GM12892 (cell line): ENCODE measurements at regions not wholly inside any gene's neighbourhood (a gene's known extent, or its start where the extent isn't known, plus 50 kb on each side); places are given as distances from the start of the nearest gene placed in this dataset.

Source experiments
- POLR2A ChIP-seq: IDR thresholded peaks from 2 replicates; pipeline ENCODE4 v1.6.1; 2011; ENCODE audit warnings: low read depth, low read length, control low read depth
- POLR2AphosphoS5 ChIP-seq: IDR thresholded peaks from 2 replicates; pipeline ENCODE4 v1.6.1; 2011; ENCODE audit warnings: low read depth, low read length, control low read depth
- TAF1 ChIP-seq: IDR thresholded peaks from 2 replicates; pipeline ENCODE4 v1.6.1; 2011; ENCODE audit warnings: low read depth, mild to moderate bottlenecking, control low read depth, low read length, borderline replicate concordance

GRCh38 chr1:193626695-193627094 lies 440.3 kb upstream of the B3GALT2 start:
- no peak for TF ChIP-seq POLR2A
- TF ChIP-seq POLR2AphosphoS5 = no peak
- no peak for TF ChIP-seq TAF1
